ENCODE measurements at regions not wholly inside any gene's neighbourhood (a gene's known extent, or its start where the extent isn't known, plus 50 kb on each side); places are given as distances from the start of the nearest gene placed in this dataset.

DNA sequence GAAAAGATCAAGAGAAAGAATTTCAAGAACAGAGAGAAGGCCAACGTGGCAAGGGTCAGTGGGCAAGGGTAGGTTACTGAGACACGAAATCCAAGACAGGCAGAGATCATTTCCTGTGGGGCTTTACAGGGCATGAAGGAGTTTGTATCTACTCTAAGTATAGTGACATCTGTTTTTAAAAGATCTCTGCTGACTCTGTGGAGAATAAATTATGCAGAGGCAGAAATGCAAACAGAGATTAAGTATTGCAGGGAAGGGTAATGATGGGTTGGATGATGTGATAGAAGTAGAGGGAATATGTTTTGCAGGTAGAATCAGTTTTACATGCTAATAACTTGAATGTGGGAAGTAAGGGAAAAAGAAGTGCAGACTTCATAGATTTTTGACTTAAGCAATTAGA, 243.5 kb downstream of the FRK start:
- ATAC-seq (ENCODE audit: low read depth) (no peak), DNase-seq (no peak)
- intact Hi-C loops (cut with micrococcal nuclease): no loop called here
- Mint-ChIP-seq H3K36me3 (ENCODE audit: low read depth) (no peaks in the 10 kb centered on the region), H3K4me3 (no peak overlapping the region), H3K27ac (no peak overlapping the region), H3K9me3 (peaks cover 3% of the 10 kb centered on the region), H3K27me3 (no peaks in the 10 kb centered on the region), H3K4me1 (no peaks in the 10 kb centered on the region)
- ChIA-PET POLR2A (no interaction called here), CTCF (no interaction called here)
- TF ChIP-seq CTCF (IDR thresholded peaks at IDR 0.05): no peak

- CTCF ChIA-PET: no interaction called here
- POLR2A ChIA-PET: no interaction called here
Observed at GRCh38 chr6:115814907-115815306, 245.8 kb downstream of the FRK start.

DNA sequence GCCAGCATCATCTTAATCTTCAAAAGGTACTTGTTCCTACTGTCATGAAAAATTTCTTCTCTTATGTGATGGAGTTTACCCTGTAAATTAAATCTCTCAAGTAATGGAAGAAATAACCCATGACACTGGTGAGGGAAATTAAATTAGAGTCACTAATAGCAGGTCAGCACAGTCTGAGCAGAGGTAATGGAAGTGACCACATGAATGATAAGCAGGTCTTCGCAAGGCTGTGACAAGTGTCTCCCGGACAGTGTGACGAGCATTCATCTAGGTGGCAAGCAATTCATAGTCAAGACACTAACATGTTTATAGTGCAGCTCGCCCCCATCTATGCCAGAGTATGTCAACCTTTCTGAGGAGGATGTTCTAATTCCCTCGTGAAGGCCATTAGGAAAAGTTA, 249.2 kb downstream of the FRK start:
- CTCF ChIA-PET: no interaction called here

More at GRCh38 chr6:115814907-115815306, 245.8 kb downstream of the FRK start:
- TF ChIP-seq CTCF (IDR thresholded peaks at IDR 0.05): no peak
- H3K27me3 Mint-ChIP-seq: no peaks in the 10 kb centered on the region
- H3K4me3 Mint-ChIP-seq: no peak overlapping the region
- intact Hi-C loops (cut with micrococcal nuclease): no loop called here
- DNase-seq: no peak
- H3K4me1 Mint-ChIP-seq: no peaks in the 10 kb centered on the region
- H3K9me3 Mint-ChIP-seq: peaks cover 3% of the 10 kb centered on the region
- H3K36me3 Mint-ChIP-seq (ENCODE audit: low read depth): no peaks in the 10 kb centered on the region
- H3K27ac Mint-ChIP-seq: no peak overlapping the region
- ATAC-seq (ENCODE audit: low read depth): no peak

DNA sequence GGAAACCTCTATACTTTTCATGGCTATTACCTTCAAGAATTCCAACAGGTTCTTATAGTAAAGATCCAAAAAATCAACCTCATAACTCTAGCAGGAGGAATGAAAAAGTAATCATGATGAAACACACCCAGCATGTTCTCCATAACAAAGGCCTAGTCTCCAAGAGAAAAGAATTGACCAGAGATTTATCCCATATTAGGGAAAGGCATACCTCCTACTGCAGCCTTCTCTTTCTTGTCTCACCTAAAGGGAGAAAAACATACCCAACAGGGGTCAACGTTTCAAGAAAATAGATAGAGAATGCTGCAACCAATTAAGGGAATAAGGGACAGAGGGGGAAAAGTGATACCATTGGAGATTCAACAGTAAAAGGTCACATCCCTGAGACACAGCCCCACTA, 262.5 kb downstream of the FRK start:
- no peaks in the 10 kb centered on the region for H3K4me1 Mint-ChIP-seq

More for the DNA sequence above, 249.2 kb downstream of the FRK start:
- POLR2A ChIA-PET: no interaction called here
- H3K27me3 Mint-ChIP-seq: no peaks in the 10 kb centered on the region
- no peak for DNase-seq
- H3K27ac Mint-ChIP-seq: no peak overlapping the region
- no peak overlapping the region for H3K4me3 Mint-ChIP-seq
- no peaks in the 10 kb centered on the region for H3K36me3 Mint-ChIP-seq (ENCODE audit: low read depth)
- intact Hi-C loops (cut with micrococcal nuclease): no loop called here
- ATAC-seq (ENCODE audit: low read depth): no peak
- no peaks in the 10 kb centered on the region for H3K9me3 Mint-ChIP-seq
- H3K4me1 Mint-ChIP-seq: no peaks in the 10 kb centered on the region
- TF ChIP-seq CTCF (IDR thresholded peaks at IDR 0.05): no peak

GRCh38 chr6:115796829-115797228, 263.9 kb downstream of the FRK start:
- H3K4me3 Mint-ChIP-seq: no peak overlapping the region
- no peaks in the 10 kb centered on the region for H3K4me1 Mint-ChIP-seq
- no peaks in the 10 kb centered on the region for H3K27me3 Mint-ChIP-seq
- no peak overlapping the region for H3K27ac Mint-ChIP-seq
- intact Hi-C loops (cut with micrococcal nuclease): no loop called here
- no peak for DNase-seq
- POLR2A ChIA-PET: no interaction called here
- CTCF ChIA-PET: no interaction called here
- H3K36me3 Mint-ChIP-seq (ENCODE audit: low read depth): no peaks in the 10 kb centered on the region
- TF ChIP-seq CTCF (IDR thresholded peaks at IDR 0.05): no peak
- no peaks in the 10 kb centered on the region for H3K9me3 Mint-ChIP-seq
- ATAC-seq (ENCODE audit: low read depth): no peak

More for the DNA sequence above, 262.5 kb downstream of the FRK start:
- Mint-ChIP-seq H3K9me3 (no peaks in the 10 kb centered on the region), H3K4me3 (no peak overlapping the region), H3K27ac (no peak overlapping the region), H3K27me3 (no peaks in the 10 kb centered on the region), H3K36me3 (ENCODE audit: low read depth) (no peaks in the 10 kb centered on the region)
- ChIA-PET POLR2A (no interaction called here), CTCF (no interaction called here)
- DNase-seq (no peak), ATAC-seq (ENCODE audit: low read depth) (no peak)
- intact Hi-C loops (cut with micrococcal nuclease): no loop called here
- no peak for TF ChIP-seq CTCF (IDR thresholded peaks at IDR 0.05)
